H9 (cell line): ENCODE measurements at regions not wholly inside any gene's neighbourhood (a gene's known extent, or its start where the extent isn't known, plus 50 kb on each side); places are given as distances from the start of the nearest gene placed in this dataset.

Experiments
- DNase-seq: peaks from one replicate; pipeline ENCODE4 v3.0.0-alpha.2; 2017
- H2AFZ ChIP-seq: one replicate; pipeline ENCODE4 v1.6.1; 2013; ENCODE audit warnings: mild to moderate bottlenecking, low read length, control low read depth, moderate library complexity
- H2AK5ac ChIP-seq: 2 replicates; pipeline ENCODE4 v1.6.1; 2013; ENCODE audit warnings: low read length, control low read depth, mixed read lengths; ENCODE audit not compliant: insufficient read length
- H2BK120ac ChIP-seq: one replicate; pipeline ENCODE4 v1.6.1; 2013; ENCODE audit warnings: low read depth, mild to moderate bottlenecking, low read length, control low read depth, inconsistent platforms; ENCODE audit not compliant: poor library complexity, severe bottlenecking
- H2BK12ac ChIP-seq: 2 replicates; pipeline ENCODE4 v1.6.1; 2013; ENCODE audit warnings: low read length, control low read depth, mixed read lengths, low read depth; ENCODE audit not compliant: insufficient read length
- H2BK15ac ChIP-seq: 2 replicates; pipeline ENCODE4 v1.6.1; 2013; ENCODE audit warnings: low read depth, low read length, control low read depth
- H2BK20ac ChIP-seq: one replicate; pipeline ENCODE4 v1.6.1; 2013; ENCODE audit warnings: low read depth, mild to moderate bottlenecking, low read length, control low read depth, inconsistent platforms; ENCODE audit not compliant: poor library complexity, severe bottlenecking
- H2BK5ac ChIP-seq: 2 replicates; pipeline ENCODE4 v1.6.1; 2013; ENCODE audit warnings: low read length, control low read depth, mixed read lengths; ENCODE audit not compliant: insufficient read length
- H3K14ac ChIP-seq: 2 replicates; pipeline ENCODE4 v1.6.1; 2013; ENCODE audit warnings: low read length, control low read depth; ENCODE audit not compliant: insufficient read depth
- H3K18ac ChIP-seq: 2 replicates; pipeline ENCODE4 v1.6.1; 2013; ENCODE audit warnings: low read depth, mild to moderate bottlenecking, mixed read lengths, low read length, control low read depth; ENCODE audit not compliant: insufficient read length
- H3K23ac ChIP-seq: 2 replicates; pipeline ENCODE4 v1.6.1; 2013; ENCODE audit warnings: low read length, control low read depth, mixed read lengths, low read depth; ENCODE audit not compliant: insufficient read length
- H3K23me2 ChIP-seq: 2 replicates; pipeline ENCODE4 v1.6.1; 2013; ENCODE audit warnings: low read depth, mild to moderate bottlenecking, mixed read lengths, low read length, control low read depth; ENCODE audit not compliant: insufficient read length, poor library complexity, severe bottlenecking
- H3K27ac ChIP-seq: 2 replicates; pipeline ENCODE4 v1.5.1; 2013; ENCODE audit warnings: low read length, control low read depth, mixed read lengths, low read depth; ENCODE audit not compliant: insufficient read length
- H3K27me3 ChIP-seq: 2 replicates; pipeline ENCODE4 v1.6.1; 2013; ENCODE audit warnings: low read length, control low read depth, inconsistent platforms; ENCODE audit not compliant: insufficient read depth
- H3K4ac ChIP-seq: 2 replicates; pipeline ENCODE4 v1.6.1; 2013; ENCODE audit warnings: low read depth, mild to moderate bottlenecking, control low read depth, inconsistent platforms, low read length, moderate library complexity
- H3K4me1 ChIP-seq: 2 replicates; pipeline ENCODE4 v1.6.1; 2013; ENCODE audit warnings: low read length, control low read depth, inconsistent platforms; ENCODE audit not compliant: insufficient read depth
- H3K4me2 ChIP-seq: 2 replicates; pipeline ENCODE4 v1.6.1; 2013; ENCODE audit warnings: low read length, control low read depth, mixed read lengths; ENCODE audit not compliant: insufficient read length, insufficient read depth
- H3K56ac ChIP-seq: 2 replicates; pipeline ENCODE4 v1.6.1; 2013; ENCODE audit warnings: low read depth, mild to moderate bottlenecking, mixed read lengths, low read length, control low read depth; ENCODE audit not compliant: insufficient read length
- H3K79me1 ChIP-seq: 2 replicates; pipeline ENCODE4 v1.6.1; 2013; ENCODE audit warnings: low read depth, mild to moderate bottlenecking, moderate library complexity, low read length, control low read depth, inconsistent platforms; ENCODE audit not compliant: insufficient read depth, poor library complexity, severe bottlenecking
- H3K79me2 ChIP-seq: 2 replicates; pipeline ENCODE4 v1.6.1; 2013; ENCODE audit warnings: low read length, control low read depth, inconsistent platforms; ENCODE audit not compliant: insufficient read depth
- H3K9ac ChIP-seq: 2 replicates; pipeline ENCODE4 v1.6.1; 2013; ENCODE audit warnings: low read length, control low read depth, mixed read lengths; ENCODE audit not compliant: insufficient read length; ENCODE audit errors: extremely low read depth
- H3K9me3 ChIP-seq: one replicate; pipeline ENCODE4 v1.6.1; 2013; ENCODE audit warnings: low read depth, low read length, inconsistent platforms; ENCODE audit not compliant: control insufficient read depth
- H3T11ph ChIP-seq: one replicate; pipeline ENCODE4 v1.6.1; 2013; ENCODE audit warnings: mild to moderate bottlenecking, low read length, control low read depth, inconsistent platforms
- H4K20me1 ChIP-seq: one replicate; pipeline ENCODE4 v1.6.1; 2013; ENCODE audit not compliant: control insufficient read depth, insufficient read length, insufficient read depth
- H4K5ac ChIP-seq: 2 replicates; pipeline ENCODE4 v1.6.1; 2013; ENCODE audit warnings: low read depth, mild to moderate bottlenecking, mixed read lengths, low read length, control low read depth; ENCODE audit not compliant: insufficient read length
- H4K8ac ChIP-seq: replicated peaks from 2 replicates; pipeline ENCODE4 v1.6.1; 2013; ENCODE audit warnings: low read length, control low read depth, mixed read lengths, low read depth; ENCODE audit not compliant: insufficient read length
- H4K91ac ChIP-seq: 2 replicates; pipeline ENCODE4 v1.6.1; 2013; ENCODE audit warnings: low read depth, mild to moderate bottlenecking, moderate library complexity, mixed read lengths, low read length, control low read depth; ENCODE audit not compliant: insufficient read length
- H3K27ac Mint-ChIP-seq, 3 experiments: 2 replicates in 2 of 3; 3 replicates in 1 of 3; pipeline ENCODE4 v1.8.0; 2020 to 2021; ENCODE audit warnings: mixed read lengths in 3 of 3, mild to moderate bottlenecking in 1 of 3, moderate library complexity in 1 of 3
- H3K27me3 Mint-ChIP-seq: 2 replicates; pipeline ENCODE4 v1.8.0; 2021; ENCODE audit warnings: low read depth, mild to moderate bottlenecking, moderate library complexity, mixed read lengths
- H3K36me3 Mint-ChIP-seq, 3 experiments: 2 replicates in 2 of 3; 3 replicates in 1 of 3; pipeline ENCODE4 v1.8.0; 2020 to 2021; ENCODE audit warnings: low read depth in 3 of 3, mixed read lengths in 3 of 3; ENCODE audit not compliant: insufficient read depth in 1 of 3
- H3K4me1 Mint-ChIP-seq, 2 experiments: 2 replicates each; pipeline ENCODE4 v1.8.0; 2020; ENCODE audit warnings: mixed read lengths in 2 of 2
- H3K4me3 Mint-ChIP-seq, 2 experiments: 2 replicates in 1 of 2; 3 replicates in 1 of 2; pipeline ENCODE4 v1.8.0; 2020 to 2021; ENCODE audit warnings: mild to moderate bottlenecking in 2 of 2, mixed read lengths in 2 of 2, moderate library complexity in 1 of 2
- H3K9me3 Mint-ChIP-seq, 2 experiments: 2 replicates in 1 of 2; 3 replicates in 1 of 2; pipeline ENCODE4 v1.8.0; 2020; ENCODE audit warnings: mild to moderate bottlenecking in 2 of 2, mixed read lengths in 2 of 2, moderate library complexity in 1 of 2
- CTCF ChIP-seq: fragments of 200-600 bp; sonication (generic); conservative IDR thresholded peaks from 3 replicates; pipeline ENCODE4 v1.8.0; 2021; ENCODE audit warnings: antibody characterized with exemption, mild to moderate bottlenecking
- WGBS: extraction: QIAGEN DNeasy Blood & Tissue Kit; methylation state at CpG from one replicate; pipeline ENCODE4 v1.1.7; 2013; ENCODE audit warnings: missing lambda C conversion rate, low lambda C conversion rate, mixed read lengths; ENCODE audit not compliant: insufficient read length; ENCODE audit errors: extremely low coverage; 5-methylcytosine and 5-hydroxymethylcytosine counted together

GRCh38 chr4:66062044-66062443, 391.8 kb upstream of the EPHA5 start:
- H3K18ac ChIP-seq, result no peak overlapping the region
- H3K27me3 Mint-ChIP-seq, result no peaks in the 10 kb centered on the region
- H3K9me3 ChIP-seq, result no peaks in the 10 kb centered on the region
- no peak overlapping the region for H3K56ac ChIP-seq
- H2BK12ac ChIP-seq, result no peak overlapping the region
- no peaks in the 10 kb centered on the region for H3K27me3 ChIP-seq
- H2BK5ac ChIP-seq, result no peak overlapping the region
- no peak overlapping the region for H3K23ac ChIP-seq
- no peak overlapping the region for H2BK20ac ChIP-seq
- no peak overlapping the region for H3K27ac ChIP-seq
- no peak overlapping the region for H3K27ac Mint-ChIP-seq
- H3K4me2 ChIP-seq, result no peak overlapping the region
- H3K4me1 Mint-ChIP-seq, result no peaks in the 10 kb centered on the region
- H3K9me3 Mint-ChIP-seq, result no peaks in the 10 kb centered on the region
- H4K20me1 ChIP-seq, result no peaks in the 10 kb centered on the region
- H3K79me2 ChIP-seq, result no peaks in the 10 kb centered on the region
- H3K4ac ChIP-seq, result no peak overlapping the region
- no peak for TF ChIP-seq CTCF
- H3T11ph ChIP-seq, result no peak overlapping the region
- H4K91ac ChIP-seq, result no peak overlapping the region
- H4K8ac ChIP-seq, result no peak overlapping the region
- H2AK5ac ChIP-seq, result no peak overlapping the region
- no peaks in the 10 kb centered on the region for H3K4me1 ChIP-seq
- H2BK15ac ChIP-seq, result no peak overlapping the region
- no peaks in the 10 kb centered on the region for H3K23me2 ChIP-seq
- no peak for DNase-seq
- H2AFZ ChIP-seq, result no peak overlapping the region
- H3K79me1 ChIP-seq, result no peaks in the 10 kb centered on the region
- no peak overlapping the region for H3K4me3 Mint-ChIP-seq
- no peak overlapping the region for H2BK120ac ChIP-seq
- WGBS, result no CpG with 5 or more reads among the region's 2 CpGs
- no peaks in the 10 kb centered on the region for H3K36me3 Mint-ChIP-seq
- no peak overlapping the region for H3K14ac ChIP-seq
- no peak overlapping the region for H4K5ac ChIP-seq
- no peak overlapping the region for H3K9ac ChIP-seq
